Coronary artery (tissue), 2 donors: ENCODE measurements at regions not wholly inside any gene's neighbourhood (a gene's known extent, or its start where the extent isn't known, plus 50 kb on each side); places are given as distances from the start of the nearest gene placed in this dataset.

Experiments used
- DNase-seq: peaks from one replicate; pipeline ENCODE4 v3.0.0-alpha.2; 2017; ENCODE audit warnings: low spot score
- H3K27ac ChIP-seq, 2 donors: fragments of 200-600 bp; sonication (generic); one replicate each; pipeline ENCODE4 v1.5.1; 2016 to 2019
- H3K4me3 ChIP-seq: fragments of 200-600 bp; sonication (generic); 2 replicates; pipeline ENCODE4 v1.5.1; 2016; ENCODE audit warnings: mild to moderate bottlenecking, moderate library complexity
- TF ChIP-seq, protein P1 (sequence below): fragments of 200-600 bp; sonication (generic); IDR thresholded peaks from one replicate; pipeline ENCODE4 v1.5.1; 2019; ENCODE audit warnings: antibody characterized with exemption

DNA sequence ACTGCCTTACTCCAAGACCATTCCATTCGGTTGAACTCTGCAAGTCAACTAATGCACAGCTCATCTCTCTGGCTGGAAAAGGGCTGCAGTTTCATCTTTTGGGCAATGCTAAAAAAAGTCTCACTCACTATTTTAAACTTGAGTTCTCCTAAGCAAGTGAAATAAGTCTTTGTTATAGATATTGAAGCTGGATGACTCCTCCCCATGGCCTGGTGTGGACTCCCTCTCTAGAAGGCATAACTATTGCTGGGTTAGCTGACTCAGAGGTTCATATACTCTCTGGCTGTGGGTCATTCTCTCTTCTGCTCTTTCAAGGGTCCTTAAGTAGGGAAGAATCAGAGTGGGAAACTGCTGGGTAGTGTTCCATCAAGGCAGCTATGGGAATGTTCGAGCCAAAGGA, 88.0 kb downstream of the XCL2 start:
- Histone ChIP-seq H3K27ac (no peak overlapping the region), H3K4me3 (no peak overlapping the region)
- TF ChIP-seq, protein P1, sequence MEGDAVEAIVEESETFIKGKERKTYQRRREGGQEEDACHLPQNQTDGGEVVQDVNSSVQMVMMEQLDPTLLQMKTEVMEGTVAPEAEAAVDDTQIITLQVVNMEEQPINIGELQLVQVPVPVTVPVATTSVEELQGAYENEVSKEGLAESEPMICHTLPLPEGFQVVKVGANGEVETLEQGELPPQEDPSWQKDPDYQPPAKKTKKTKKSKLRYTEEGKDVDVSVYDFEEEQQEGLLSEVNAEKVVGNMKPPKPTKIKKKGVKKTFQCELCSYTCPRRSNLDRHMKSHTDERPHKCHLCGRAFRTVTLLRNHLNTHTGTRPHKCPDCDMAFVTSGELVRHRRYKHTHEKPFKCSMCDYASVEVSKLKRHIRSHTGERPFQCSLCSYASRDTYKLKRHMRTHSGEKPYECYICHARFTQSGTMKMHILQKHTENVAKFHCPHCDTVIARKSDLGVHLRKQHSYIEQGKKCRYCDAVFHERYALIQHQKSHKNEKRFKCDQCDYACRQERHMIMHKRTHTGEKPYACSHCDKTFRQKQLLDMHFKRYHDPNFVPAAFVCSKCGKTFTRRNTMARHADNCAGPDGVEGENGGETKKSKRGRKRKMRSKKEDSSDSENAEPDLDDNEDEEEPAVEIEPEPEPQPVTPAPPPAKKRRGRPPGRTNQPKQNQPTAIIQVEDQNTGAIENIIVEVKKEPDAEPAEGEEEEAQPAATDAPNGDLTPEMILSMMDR, result no peak
- no peak for DNase-seq

DNA sequence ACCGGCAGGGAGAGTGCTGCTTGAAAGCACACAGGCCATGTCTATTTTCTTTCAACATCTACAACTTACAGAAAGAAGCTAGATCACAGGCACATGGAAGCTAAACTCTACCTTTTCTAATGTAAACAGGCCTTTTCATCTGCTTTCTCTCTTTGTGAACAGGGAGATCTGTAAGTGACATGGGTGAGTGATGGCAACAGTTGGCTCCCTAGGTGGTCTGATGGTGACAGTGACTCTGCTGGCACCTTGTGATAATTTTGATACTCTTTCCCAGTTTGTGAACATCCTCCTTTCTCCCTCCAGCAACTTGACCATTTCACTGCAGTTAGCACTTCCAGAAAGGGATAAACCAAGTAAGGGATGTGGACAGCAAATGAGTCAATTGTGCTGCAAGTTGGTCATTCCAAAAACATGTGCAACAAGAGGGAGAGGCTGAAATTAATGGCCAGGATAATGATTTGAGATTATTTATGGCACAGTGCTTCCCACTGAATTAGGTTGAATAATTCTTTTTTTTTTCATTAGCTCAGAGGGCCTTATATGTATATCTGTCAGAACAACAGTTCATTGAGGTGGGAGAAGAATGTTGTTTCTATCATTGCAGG, 89.5 kb downstream of the XCL2 start:
- TF ChIP-seq, protein P1, result no peak
- Histone ChIP-seq H3K4me3 (no peak overlapping the region), H3K27ac (no peak overlapping the region)
- DNase-seq, result no peak

DNA sequence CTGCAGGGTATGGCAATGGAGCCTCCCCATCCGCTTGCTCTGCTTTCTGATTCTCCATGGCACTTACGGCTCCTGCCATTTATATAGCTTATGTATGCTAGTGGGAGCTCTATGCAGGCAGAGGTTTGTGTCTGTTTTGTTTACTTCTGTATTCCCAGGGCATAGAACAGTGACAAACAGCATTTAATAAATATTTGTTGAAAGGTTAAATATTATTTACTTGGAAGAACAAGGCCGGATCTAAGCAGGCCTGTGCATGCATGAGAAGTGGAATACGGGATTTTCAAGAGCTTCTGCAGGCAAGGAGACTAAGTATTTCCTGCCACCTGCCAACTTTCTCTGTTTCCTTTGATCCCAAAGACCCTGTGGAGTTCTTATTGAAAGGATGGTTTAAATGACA, 90.7 kb downstream of the XCL2 start:
- no peak overlapping the region for H3K4me3 ChIP-seq
- DNase-seq, result no peak
- TF ChIP-seq, protein P1, result no peak
- H3K27ac ChIP-seq, result no peak overlapping the region

DNA sequence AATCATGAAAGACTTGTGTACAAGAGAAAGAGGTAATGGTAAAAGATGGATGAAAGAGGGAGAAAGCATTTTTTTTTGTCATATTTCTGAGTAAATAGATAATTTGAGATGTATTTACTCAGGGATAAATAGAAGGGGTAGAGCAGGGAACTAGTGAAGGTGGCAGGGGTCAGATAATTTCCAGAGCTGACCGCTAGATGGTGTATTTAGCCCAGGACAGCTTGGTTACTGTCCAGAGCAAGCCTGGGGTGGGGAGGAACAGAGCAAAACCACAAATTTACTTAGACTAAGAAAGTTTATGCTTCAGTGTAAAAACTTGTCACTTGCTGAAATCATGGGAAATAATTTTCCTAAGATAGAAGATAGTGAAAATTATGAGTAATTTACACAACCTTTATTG, 91.5 kb downstream of the XCL2 start:
- no peak for DNase-seq
- no peak overlapping the region for H3K27ac ChIP-seq
- TF ChIP-seq, protein P1, result no peak
- H3K4me3 ChIP-seq, result no peak overlapping the region

DNA sequence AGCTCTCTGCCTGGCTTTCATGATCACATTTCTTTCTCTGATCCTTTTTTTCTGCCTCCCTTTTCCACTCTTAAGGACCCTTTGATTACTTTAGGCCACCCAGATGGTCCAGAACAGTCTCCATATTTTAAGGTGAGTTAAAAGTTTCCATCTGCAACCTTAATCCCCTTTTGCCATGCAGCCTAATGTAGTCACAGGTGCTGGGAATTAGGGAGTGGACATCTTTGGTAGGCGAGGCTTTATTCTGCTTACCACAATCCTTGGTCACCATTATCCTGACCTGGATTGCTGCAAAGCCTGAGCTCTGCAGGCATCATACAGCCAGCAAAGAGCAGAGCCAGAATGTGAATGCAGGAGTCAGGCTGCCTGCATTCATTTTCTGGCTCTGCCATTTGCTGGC, 95.9 kb downstream of the XCL2 start:
- Histone ChIP-seq H3K4me3 (no peak overlapping the region), H3K27ac (no peak overlapping the region)
- no peak for DNase-seq
- TF ChIP-seq, protein P1, result no peak

DNA sequence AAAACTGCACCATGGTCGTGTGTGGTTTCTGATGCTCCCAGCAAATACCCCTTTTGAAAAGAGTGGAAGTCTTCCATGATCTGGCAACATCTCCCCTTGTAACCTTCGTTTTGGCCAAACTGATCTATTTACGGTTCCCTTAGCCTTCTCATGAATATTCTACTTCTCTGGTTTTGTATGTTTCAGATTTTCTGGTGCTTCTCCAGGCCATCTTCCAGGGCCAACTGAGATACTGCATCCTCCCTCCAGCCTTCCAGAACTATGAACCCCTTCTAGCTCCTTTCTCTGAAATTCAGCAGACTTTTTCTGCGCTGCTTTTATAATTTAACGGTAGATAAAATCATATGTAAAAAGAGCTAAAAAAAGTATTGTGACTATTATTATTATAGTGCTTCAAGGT, 97.7 kb downstream of the XCL2 start:
- no peak for DNase-seq
- TF ChIP-seq, protein P1, result no peak
- Histone ChIP-seq H3K27ac (no peak overlapping the region), H3K4me3 (no peak overlapping the region)

DNA sequence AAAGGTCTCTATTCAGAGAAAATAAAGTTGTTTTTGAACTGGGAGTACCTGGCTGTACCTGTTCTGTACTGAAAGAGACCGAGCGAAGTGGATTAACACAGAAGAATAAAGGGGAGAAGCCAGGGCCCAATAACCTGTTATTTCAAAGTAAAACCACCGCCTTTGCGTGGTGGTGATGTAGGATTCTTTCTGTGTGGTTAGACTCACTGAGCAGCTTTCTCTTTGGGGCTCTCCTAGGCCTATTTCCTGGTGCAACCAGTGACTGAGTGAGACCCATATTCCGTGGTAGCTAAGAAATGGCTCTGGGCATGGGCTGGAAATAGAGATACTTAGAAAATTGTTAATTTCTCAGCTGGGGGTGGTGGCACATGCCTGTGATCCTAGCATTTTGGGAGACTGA, 99.9 kb downstream of the XCL2 start:
- DNase-seq, result no peak
- TF ChIP-seq, protein P1, result no peak
- Histone ChIP-seq H3K27ac (no peak overlapping the region), H3K4me3 (no peak overlapping the region)
